ENCODE measurements at regions not wholly inside any gene's neighbourhood (a gene's known extent, or its start where the extent isn't known, plus 50 kb on each side); places are given as distances from the start of the nearest gene placed in this dataset.

DNA sequence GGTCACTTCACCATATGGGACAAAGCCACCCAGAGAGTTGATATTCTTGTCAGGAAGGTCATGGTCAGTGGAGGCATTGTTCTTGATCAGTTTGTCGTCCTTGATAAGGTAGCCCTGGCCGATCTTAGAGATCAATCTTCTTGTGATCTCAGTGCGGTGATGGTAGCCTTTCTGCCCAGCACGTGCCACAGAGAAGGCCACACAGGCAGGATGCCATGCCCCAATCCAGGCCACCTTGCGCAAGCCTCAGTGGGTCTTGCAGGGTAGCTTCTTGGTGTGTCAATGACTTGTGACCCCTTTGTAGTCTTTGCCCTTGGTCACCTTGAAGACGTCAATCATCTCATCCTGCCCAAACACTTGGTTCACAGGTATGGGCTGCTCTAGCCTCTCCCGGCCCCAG is 143.9 kb upstream of the ASB18 start:
- TF ChIP-seq ZNF605 (CRISPR knock-in tag; IDR thresholded peaks at IDR 0.05) (no peak), ZNF777 (CRISPR knock-in tag; IDR thresholded peaks at IDR 0.05) (no peak), SPEN (CRISPR knock-in tag; IDR thresholded peaks at IDR 0.05; ENCODE audit: low read depth) (no peak), PPARG (CRISPR knock-in tag; conservative IDR thresholded peaks at IDR 0.05) (no peak)
- TF ChIP-seq, protein P1, sequence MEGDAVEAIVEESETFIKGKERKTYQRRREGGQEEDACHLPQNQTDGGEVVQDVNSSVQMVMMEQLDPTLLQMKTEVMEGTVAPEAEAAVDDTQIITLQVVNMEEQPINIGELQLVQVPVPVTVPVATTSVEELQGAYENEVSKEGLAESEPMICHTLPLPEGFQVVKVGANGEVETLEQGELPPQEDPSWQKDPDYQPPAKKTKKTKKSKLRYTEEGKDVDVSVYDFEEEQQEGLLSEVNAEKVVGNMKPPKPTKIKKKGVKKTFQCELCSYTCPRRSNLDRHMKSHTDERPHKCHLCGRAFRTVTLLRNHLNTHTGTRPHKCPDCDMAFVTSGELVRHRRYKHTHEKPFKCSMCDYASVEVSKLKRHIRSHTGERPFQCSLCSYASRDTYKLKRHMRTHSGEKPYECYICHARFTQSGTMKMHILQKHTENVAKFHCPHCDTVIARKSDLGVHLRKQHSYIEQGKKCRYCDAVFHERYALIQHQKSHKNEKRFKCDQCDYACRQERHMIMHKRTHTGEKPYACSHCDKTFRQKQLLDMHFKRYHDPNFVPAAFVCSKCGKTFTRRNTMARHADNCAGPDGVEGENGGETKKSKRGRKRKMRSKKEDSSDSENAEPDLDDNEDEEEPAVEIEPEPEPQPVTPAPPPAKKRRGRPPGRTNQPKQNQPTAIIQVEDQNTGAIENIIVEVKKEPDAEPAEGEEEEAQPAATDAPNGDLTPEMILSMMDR (CRISPR knock-in tag; IDR thresholded peaks at IDR 0.05), result no peak
- TF ChIP-seq, protein P2, sequence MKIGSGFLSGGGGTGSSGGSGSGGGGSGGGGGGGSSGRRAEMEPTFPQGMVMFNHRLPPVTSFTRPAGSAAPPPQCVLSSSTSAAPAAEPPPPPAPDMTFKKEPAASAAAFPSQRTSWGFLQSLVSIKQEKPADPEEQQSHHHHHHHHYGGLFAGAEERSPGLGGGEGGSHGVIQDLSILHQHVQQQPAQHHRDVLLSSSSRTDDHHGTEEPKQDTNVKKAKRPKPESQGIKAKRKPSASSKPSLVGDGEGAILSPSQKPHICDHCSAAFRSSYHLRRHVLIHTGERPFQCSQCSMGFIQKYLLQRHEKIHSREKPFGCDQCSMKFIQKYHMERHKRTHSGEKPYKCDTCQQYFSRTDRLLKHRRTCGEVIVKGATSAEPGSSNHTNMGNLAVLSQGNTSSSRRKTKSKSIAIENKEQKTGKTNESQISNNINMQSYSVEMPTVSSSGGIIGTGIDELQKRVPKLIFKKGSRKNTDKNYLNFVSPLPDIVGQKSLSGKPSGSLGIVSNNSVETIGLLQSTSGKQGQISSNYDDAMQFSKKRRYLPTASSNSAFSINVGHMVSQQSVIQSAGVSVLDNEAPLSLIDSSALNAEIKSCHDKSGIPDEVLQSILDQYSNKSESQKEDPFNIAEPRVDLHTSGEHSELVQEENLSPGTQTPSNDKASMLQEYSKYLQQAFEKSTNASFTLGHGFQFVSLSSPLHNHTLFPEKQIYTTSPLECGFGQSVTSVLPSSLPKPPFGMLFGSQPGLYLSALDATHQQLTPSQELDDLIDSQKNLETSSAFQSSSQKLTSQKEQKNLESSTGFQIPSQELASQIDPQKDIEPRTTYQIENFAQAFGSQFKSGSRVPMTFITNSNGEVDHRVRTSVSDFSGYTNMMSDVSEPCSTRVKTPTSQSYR (CRISPR knock-in tag; IDR thresholded peaks at IDR 0.05; ENCODE audit: borderline replicate concordance), result no peak
- TF ChIP-seq, protein P3, sequence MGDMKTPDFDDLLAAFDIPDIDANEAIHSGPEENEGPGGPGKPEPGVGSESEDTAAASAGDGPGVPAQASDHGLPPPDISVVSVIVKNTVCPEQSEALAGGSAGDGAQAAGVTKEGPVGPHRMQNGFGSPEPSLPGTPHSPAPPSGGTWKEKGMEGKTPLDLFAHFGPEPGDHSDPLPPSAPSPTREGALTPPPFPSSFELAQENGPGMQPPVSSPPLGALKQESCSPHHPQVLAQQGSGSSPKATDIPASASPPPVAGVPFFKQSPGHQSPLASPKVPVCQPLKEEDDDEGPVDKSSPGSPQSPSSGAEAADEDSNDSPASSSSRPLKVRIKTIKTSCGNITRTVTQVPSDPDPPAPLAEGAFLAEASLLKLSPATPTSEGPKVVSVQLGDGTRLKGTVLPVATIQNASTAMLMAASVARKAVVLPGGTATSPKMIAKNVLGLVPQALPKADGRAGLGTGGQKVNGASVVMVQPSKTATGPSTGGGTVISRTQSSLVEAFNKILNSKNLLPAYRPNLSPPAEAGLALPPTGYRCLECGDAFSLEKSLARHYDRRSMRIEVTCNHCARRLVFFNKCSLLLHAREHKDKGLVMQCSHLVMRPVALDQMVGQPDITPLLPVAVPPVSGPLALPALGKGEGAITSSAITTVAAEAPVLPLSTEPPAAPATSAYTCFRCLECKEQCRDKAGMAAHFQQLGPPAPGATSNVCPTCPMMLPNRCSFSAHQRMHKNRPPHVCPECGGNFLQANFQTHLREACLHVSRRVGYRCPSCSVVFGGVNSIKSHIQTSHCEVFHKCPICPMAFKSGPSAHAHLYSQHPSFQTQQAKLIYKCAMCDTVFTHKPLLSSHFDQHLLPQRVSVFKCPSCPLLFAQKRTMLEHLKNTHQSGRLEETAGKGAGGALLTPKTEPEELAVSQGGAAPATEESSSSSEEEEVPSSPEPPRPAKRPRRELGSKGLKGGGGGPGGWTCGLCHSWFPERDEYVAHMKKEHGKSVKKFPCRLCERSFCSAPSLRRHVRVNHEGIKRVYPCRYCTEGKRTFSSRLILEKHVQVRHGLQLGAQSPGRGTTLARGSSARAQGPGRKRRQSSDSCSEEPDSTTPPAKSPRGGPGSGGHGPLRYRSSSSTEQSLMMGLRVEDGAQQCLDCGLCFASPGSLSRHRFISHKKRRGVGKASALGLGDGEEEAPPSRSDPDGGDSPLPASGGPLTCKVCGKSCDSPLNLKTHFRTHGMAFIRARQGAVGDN (CRISPR knock-in tag; IDR thresholded peaks at IDR 0.05), result no peak
